ENCODE measurements at regions not wholly inside any gene's neighbourhood (a gene's known extent, or its start where the extent isn't known, plus 50 kb on each side); places are given as distances from the start of the nearest gene placed in this dataset.
"Not testable (repeated sequence)": the region's sequence is repeated elsewhere in the genome, so short reads cannot be mapped to it uniquely, and the experiment has no call there.

DNA sequence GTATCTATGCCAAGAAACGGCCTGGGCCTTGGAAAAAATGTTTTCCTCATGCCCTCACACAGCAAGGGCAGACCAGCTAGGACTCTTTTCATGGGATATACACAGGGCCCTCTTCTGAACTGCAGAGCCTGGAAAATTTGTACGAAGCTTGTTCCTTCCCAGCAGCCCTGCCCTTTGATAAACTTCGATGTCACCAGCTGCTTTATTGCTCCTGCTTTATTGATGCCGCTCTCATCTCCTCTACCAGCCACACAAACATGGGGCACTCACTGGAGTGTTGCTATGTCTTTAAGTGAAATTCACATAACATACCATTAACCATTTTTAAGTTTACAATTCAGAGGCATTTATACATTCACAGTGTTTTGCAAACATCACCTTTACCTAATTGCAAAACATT is 197.9 kb downstream of the KTN1 start:
- TF ChIP-seq, protein P1, sequence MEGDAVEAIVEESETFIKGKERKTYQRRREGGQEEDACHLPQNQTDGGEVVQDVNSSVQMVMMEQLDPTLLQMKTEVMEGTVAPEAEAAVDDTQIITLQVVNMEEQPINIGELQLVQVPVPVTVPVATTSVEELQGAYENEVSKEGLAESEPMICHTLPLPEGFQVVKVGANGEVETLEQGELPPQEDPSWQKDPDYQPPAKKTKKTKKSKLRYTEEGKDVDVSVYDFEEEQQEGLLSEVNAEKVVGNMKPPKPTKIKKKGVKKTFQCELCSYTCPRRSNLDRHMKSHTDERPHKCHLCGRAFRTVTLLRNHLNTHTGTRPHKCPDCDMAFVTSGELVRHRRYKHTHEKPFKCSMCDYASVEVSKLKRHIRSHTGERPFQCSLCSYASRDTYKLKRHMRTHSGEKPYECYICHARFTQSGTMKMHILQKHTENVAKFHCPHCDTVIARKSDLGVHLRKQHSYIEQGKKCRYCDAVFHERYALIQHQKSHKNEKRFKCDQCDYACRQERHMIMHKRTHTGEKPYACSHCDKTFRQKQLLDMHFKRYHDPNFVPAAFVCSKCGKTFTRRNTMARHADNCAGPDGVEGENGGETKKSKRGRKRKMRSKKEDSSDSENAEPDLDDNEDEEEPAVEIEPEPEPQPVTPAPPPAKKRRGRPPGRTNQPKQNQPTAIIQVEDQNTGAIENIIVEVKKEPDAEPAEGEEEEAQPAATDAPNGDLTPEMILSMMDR (IDR thresholded peaks at IDR 0.05; ENCODE audit: low read depth, low read length): no peak
- H3K4me3 ChIP-seq (ENCODE audit: low read depth, low read length): no peak overlapping the region

DNA sequence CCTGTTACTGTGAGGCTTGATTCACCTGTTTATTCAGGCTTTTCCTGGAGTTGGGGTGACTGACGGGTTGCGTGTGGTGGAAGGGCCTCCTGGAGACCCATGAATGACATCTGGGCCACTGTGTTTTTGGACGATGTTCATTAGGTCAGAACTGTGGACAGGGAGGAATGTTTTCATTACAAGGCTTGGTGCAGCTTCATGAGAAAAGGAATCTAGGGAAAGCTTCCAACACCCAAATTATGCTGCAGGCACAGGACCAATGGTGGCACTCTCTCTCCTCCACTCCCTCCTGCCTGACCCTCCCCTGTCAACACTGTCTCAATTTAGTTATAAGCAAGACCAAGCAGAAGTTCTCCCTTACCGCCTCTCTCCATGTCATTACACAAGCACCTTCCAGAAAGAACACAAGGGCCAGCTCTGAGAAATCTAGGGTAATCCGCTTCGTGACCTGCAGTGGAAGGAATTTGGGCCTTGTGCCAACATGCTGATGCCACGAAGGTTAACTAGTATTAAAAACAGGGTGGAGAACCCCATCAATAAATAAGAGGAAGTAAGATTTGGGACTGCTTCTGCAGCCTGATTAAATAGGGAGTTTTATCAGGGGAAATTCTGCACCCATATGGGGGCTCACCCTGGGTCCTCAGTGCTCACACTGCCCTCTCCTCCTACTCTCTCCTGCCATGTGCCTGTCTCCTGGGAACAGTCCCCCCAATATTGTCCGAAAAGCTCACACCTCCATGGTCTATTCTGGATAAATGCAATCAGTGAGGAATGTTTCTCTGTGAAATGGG is 200.3 kb downstream of the KTN1 start:
- H3K4me3 ChIP-seq (ENCODE audit: low read depth, low read length): no peak overlapping the region
- TF ChIP-seq, protein P1 (IDR thresholded peaks at IDR 0.05; ENCODE audit: low read depth, low read length): no peak

DNA sequence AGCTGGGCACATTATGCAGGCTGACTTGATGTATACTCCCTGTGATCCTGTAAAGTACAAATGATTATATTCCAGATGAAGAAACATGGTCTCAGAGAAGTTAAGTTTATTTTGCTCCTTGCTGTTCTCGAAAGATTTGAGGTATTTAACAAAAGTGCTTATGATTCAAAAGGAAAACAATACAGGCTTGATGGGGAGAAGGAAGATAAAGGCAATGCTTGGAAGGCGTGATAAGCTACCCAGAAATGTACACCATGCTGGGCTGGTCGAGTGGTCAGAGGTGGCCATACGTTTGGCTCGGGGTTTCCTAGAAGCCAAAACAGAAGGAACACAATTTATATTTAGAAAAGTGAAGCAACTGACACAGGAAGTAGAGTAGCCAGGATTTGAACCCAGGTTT is 201.0 kb downstream of the KTN1 start:
- TF ChIP-seq, protein P1 (IDR thresholded peaks at IDR 0.05; ENCODE audit: low read depth, low read length): no peak
- H3K4me3 ChIP-seq (ENCODE audit: low read depth, low read length): no peak overlapping the region

DNA sequence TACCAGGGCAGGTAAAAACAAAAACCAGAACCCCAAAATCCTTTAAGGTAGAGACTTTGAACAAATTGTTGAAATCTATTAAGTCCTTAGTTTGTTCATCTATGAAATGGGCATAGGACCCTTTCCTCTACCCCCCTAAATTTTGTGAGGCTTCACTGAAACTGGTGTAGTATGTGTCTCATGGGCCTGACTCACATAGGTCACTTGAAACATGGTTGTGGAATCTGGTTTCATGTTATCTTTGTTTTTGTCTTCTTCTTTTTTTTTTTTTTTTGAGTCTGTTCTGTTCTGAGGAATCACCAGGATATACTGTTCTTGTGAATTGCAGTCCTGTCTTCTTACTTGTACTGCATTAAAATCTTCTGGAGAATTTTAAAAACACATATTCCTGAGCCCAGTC is 202.2 kb downstream of the KTN1 start:
- TF ChIP-seq, protein P1 (IDR thresholded peaks at IDR 0.05; ENCODE audit: low read depth, low read length): no peak
- no peak overlapping the region for H3K4me3 ChIP-seq (ENCODE audit: low read depth, low read length)

DNA sequence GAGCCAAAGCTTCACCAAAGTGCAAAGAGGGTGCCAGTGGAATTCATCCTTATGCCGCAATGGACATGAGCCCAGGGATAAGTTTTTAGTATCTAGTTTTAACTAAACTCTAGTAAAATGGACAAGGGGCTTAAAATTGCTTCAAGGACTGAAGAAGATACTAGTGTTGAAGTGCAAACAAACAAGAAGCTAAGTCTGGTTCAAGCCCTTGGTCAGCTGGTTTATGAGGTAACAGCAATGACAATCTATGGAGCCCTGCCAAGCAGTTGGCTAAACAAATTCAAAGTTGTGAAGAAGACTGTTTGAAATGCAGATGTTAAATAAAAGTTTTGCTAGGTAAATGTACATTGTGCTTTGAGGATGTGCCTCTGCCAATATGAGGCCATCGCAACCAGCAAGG is 209.4 kb downstream of the KTN1 start:
- TF ChIP-seq, protein P1 (IDR thresholded peaks at IDR 0.05; ENCODE audit: low read depth, low read length): no peak
- H3K4me3 ChIP-seq (ENCODE audit: low read depth, low read length): no peak overlapping the region

DNA sequence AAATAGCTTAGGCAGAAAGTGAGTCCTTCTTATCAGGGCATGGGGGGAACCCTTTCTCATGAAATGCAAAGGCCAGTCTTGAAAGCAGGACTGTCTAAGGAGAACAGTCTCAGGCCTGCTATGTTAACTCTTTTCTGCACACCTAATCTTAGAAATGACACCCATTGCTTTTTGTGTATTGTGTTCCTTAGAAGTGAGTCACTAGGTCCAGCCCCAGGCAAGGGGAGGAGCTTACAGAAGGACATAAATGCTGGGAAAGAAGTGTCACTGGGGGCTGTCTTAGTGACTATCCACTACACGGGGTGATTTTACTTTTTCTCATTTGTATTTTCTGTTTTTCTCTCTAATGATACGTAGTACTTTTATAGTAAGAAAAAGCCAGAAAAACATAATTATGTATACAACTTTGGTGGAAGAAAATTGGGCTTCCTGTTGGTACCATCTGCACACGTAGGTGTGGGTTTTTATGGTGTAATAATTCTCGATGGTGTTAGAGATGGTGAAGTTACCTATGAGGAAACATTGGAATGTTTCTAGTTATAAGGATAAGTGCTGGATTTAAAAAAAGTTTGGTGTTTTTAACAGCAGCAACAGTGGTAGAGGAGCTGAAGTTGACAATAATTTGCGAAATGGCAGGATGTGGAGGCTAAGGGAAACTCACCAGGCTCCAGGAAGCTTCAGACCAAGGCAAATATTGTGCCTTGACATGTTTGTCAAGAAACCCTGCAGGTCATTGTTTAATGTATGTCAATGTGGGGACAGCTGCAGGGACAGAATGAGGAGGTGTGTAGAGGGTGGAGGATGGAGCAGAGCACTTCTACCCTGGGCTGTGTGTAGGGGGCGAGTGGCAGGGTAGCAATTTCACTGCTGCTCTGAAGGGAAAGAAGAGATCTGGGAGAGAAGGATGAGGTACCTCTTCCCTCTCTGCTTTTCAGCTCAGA is 214.9 kb downstream of the KTN1 start:
- no peak overlapping the region for H3K4me3 ChIP-seq (ENCODE audit: low read depth, low read length)
- TF ChIP-seq, protein P1 (IDR thresholded peaks at IDR 0.05; ENCODE audit: low read depth, low read length): no peak

DNA sequence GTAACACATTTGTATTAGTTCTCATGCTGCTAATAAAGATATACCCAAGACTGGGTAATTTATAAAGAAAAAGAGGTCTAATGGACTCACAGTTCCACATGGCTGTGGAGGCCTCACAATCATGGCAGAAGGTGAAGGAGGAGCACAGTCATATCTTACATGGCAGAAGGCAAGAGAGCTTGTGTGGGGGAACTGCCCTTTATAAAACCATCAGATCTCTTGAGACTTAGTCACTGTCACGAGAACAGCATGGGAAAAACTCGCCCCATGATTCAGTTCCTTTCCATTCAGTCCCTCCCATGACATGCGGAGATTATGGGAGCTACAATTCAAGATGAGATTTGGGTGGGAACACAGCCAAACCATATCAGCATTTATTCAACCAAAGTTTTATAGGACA is 216.5 kb downstream of the KTN1 start:
- H3K4me3 ChIP-seq (ENCODE audit: low read depth, low read length): not testable (repeated sequence)
